AG04449 (cell line): ENCODE measurements at regions not wholly inside any gene's neighbourhood (a gene's known extent, or its start where the extent isn't known, plus 50 kb on each side); places are given as distances from the start of the nearest gene placed in this dataset.

ENCODE experiments used
- CTCF ChIA-PET: fragments of 350-600 bp; formaldehyde crosslinking; extraction: SDS; loops from one replicate; lab custom pipeline; 2021; ENCODE audit warnings: antibody characterized with exemption; lab: Yijun Ruan, JAX
- POLR2A ChIA-PET: fragments of 400-600, 350-600 bp; formaldehyde crosslinking; extraction: SDS; loops from one replicate; lab custom pipeline; 2020; ENCODE audit warnings: antibody characterized with exemption, inconsistent platforms; lab: Yijun Ruan, JAX
- DNase-seq: peaks from one replicate; pipeline ENCODE4 v3.0.0-alpha.2; 2010; ENCODE audit warnings: low read depth, low spot score
- H3K4me3 ChIP-seq: 2 replicates; pipeline ENCODE4 v1.5.1; 2011; ENCODE audit warnings: low read depth, mild to moderate bottlenecking, control low read depth, low read length
- CTCF ChIP-seq: IDR thresholded peaks from one replicate; pipeline ENCODE4 v1.5.1; 2011; ENCODE audit warnings: mild to moderate bottlenecking, moderate library complexity, low read length, control low read depth, inconsistent platforms; ENCODE audit not compliant: insufficient read depth; ENCODE audit errors: missing control alignments

GRCh38 chr18:39529358-39529757 is 1963.8 kb upstream of the CELF4 start:
- no peak for DNase-seq
- ChIA-PET CTCF (no interaction called here), POLR2A (no interaction called here)

GRCh38 chr18:39527465-39527864 is 1961.9 kb upstream of the CELF4 start:
- ChIA-PET POLR2A (no interaction called here), CTCF (no interaction called here)
- no peak overlapping the region for H3K4me3 ChIP-seq
- no peak for DNase-seq
- no peak for TF ChIP-seq CTCF

More at GRCh38 chr18:39529358-39529757, 1963.8 kb upstream of the CELF4 start:
- TF ChIP-seq CTCF: no peak
- no peak overlapping the region for H3K4me3 ChIP-seq

GRCh38 chr18:39524370-39524769 is 1958.8 kb upstream of the CELF4 start:
- DNase-seq: no peak
- CTCF ChIA-PET: no interaction called here
- no peak for TF ChIP-seq CTCF
- H3K4me3 ChIP-seq: no peak overlapping the region
- POLR2A ChIA-PET: no interaction called here

GRCh38 chr18:39523281-39523680 is 1957.7 kb upstream of the CELF4 start:
- no peak for TF ChIP-seq CTCF
- ChIA-PET POLR2A (no interaction called here), CTCF (no interaction called here)
- no peak for DNase-seq
- no peak overlapping the region for H3K4me3 ChIP-seq

- POLR2A ChIA-PET: no interaction called here
- H3K4me3 ChIP-seq: no peak overlapping the region
- CTCF ChIA-PET: interaction anchor here (1.1 kb wide), 1 partner anchor 10 kb away, joined by 4 read pairs; no protein-coding TSS in a partner anchor
- no peak for DNase-seq
- no peak for TF ChIP-seq CTCF
Observed at GRCh38 chr18:39521164-39521563, 1955.6 kb upstream of the CELF4 start.

- no peak for TF ChIP-seq CTCF
- no peak overlapping the region for H3K4me3 ChIP-seq
- POLR2A ChIA-PET: no interaction called here
- DNase-seq: no peak
- CTCF ChIA-PET: no interaction called here
Observed at GRCh38 chr18:39519741-39520140, 1954.1 kb upstream of the CELF4 start.
